Vagina (tissue), 2 donors: ENCODE measurements at regions not wholly inside any gene's neighbourhood (a gene's known extent, or its start where the extent isn't known, plus 50 kb on each side); places are given as distances from the start of the nearest gene placed in this dataset.

Source experiments
- DNase-seq, 2 donors: peaks; one replicate each; pipeline ENCODE4 v3.0.0-alpha.2; 2017; ENCODE audit errors: extremely low spot score in 2 of 2
- H3K27ac ChIP-seq: fragments of 200-600 bp; sonication (generic); one replicate; pipeline ENCODE4 v1.5.1; 2019
- H3K27me3 ChIP-seq: fragments of 200-600 bp; sonication (generic); one replicate; pipeline ENCODE4 v1.5.1; 2019
- H3K36me3 ChIP-seq, 2 donors: fragments of 200-600 bp; sonication (generic); one replicate each; pipeline ENCODE4 v1.5.1; 2017 to 2019
- H3K4me1 ChIP-seq: fragments of 200-600 bp; sonication (generic); one replicate; pipeline ENCODE4 v1.5.1; 2019
- H3K4me3 ChIP-seq, 2 donors: fragments of 200-600 bp; sonication (generic); 1 replicate in 1 of 2; 2 replicates in 1 of 2; pipeline ENCODE4 v1.5.1; 2016 to 2019
- H3K9me3 ChIP-seq: fragments of 200-600 bp; sonication (generic); one replicate; pipeline ENCODE4 v1.5.1; 2019
- CTCF ChIP-seq, 3 experiments: fragments of 450-650 bp in 2 of 3; fragments of 200-600 bp in 1 of 3; sonication (generic) in 1 of 3; IDR thresholded peaks; one replicate each; pipeline ENCODE4 v1.5.1; 2017 to 2019; ENCODE audit warnings: antibody characterized with exemption in 3 of 3, mild to moderate bottlenecking in 2 of 3, moderate library complexity in 2 of 3
- POLR2A ChIP-seq, 2 donors: fragments of 450-650 bp; IDR thresholded peaks; one replicate each; pipeline ENCODE4 v1.6.1; 2017; ENCODE audit warnings: antibody characterized with exemption in 2 of 2, mild to moderate bottlenecking in 2 of 2, moderate library complexity in 2 of 2
- POLR2AphosphoS5 ChIP-seq, 2 donors: sonication (generic); formaldehyde crosslinking; IDR thresholded peaks; one replicate each; pipeline ENCODE4 v1.9.0; 2017; ENCODE audit warnings: antibody characterized with exemption in 2 of 2, mild to moderate bottlenecking in 2 of 2, low read depth in 1 of 2; ENCODE audit not compliant: insufficient read depth in 1 of 2
- intact Hi-C: fragments of 100-400 bp; cut with DNase I; formaldehyde crosslinking; loops from one replicate; pipeline ENCODE4 v1.15.1; 2023

DNA sequence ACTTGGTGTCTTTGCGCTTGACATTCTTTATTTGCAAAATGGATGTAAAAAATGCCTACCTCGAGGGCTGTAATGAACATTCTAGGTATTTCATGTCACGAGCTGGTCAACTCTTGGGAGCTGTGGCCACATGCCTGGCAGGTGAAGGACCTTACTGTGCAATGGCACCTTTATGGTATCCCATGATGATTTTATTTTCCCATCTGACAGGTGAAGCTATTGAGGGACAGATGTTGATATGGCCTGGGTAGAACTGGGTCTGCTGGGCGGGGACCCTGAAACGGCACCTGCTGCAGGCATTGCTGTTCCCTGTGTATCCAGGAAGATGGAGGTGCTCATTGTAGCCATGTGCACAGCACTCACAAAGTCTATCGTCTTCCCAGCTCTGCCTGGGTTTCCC, 332.2 kb downstream of the TEX29 start:
- intact Hi-C loops, result no loop called here
- DNase-seq, result no peak
- TF ChIP-seq POLR2A (IDR thresholded peaks at IDR 0.05) (no peak), POLR2AphosphoS5 (IDR thresholded peaks at IDR 0.05; ENCODE audit: insufficient read depth in 1 of 2, low read depth in 1 of 2) (no peak), CTCF (IDR thresholded peaks at IDR 0.05) (no peak)
- Histone ChIP-seq H3K36me3 (no peaks in the 10 kb centered on the region), H3K4me3 (no peak overlapping the region), H3K9me3 (no peaks in the 10 kb centered on the region), H3K4me1 (no peaks in the 10 kb centered on the region), H3K27ac (no peak overlapping the region), H3K27me3 (no peaks in the 10 kb centered on the region)

GRCh38 chr13:111654531-111654930, 334.1 kb downstream of the TEX29 start:
- Histone ChIP-seq H3K9me3 (no peaks in the 10 kb centered on the region), H3K27me3 (no peaks in the 10 kb centered on the region), H3K4me1 (no peaks in the 10 kb centered on the region), H3K4me3 (no peak overlapping the region), H3K36me3 (no peaks in the 10 kb centered on the region), H3K27ac (no peak overlapping the region)
- intact Hi-C loops, result no loop called here
- DNase-seq, result peak in 1 of 2 donors; percentile 49
- TF ChIP-seq POLR2AphosphoS5 (IDR thresholded peaks at IDR 0.05; ENCODE audit: insufficient read depth in 1 of 2, low read depth in 1 of 2) (no peak), CTCF (IDR thresholded peaks at IDR 0.05) (no peak), POLR2A (IDR thresholded peaks at IDR 0.05) (no peak)

- no peaks in the 10 kb centered on the region for H3K36me3 ChIP-seq
- peak in 1 of 2 donors; percentile 67 for DNase-seq
- H3K9me3 ChIP-seq, result no peaks in the 10 kb centered on the region
- H3K4me3 ChIP-seq, result no peak overlapping the region
- TF ChIP-seq POLR2AphosphoS5 (IDR thresholded peaks at IDR 0.05; ENCODE audit: insufficient read depth in 1 of 2, low read depth in 1 of 2) (no peak), POLR2A (IDR thresholded peaks at IDR 0.05) (no peak), CTCF (IDR thresholded peaks at IDR 0.05) (no peak)
- intact Hi-C loops, result no loop called here
- no peak overlapping the region for H3K27ac ChIP-seq
- H3K4me1 ChIP-seq, result no peaks in the 10 kb centered on the region
- H3K27me3 ChIP-seq, result no peaks in the 10 kb centered on the region
Observed at GRCh38 chr13:111656439-111656838, 336.0 kb downstream of the TEX29 start.

- no peaks in the 10 kb centered on the region for H3K36me3 ChIP-seq
- TF ChIP-seq POLR2AphosphoS5 (IDR thresholded peaks at IDR 0.05; ENCODE audit: insufficient read depth in 1 of 2, low read depth in 1 of 2), result no peak
- TF ChIP-seq CTCF (IDR thresholded peaks at IDR 0.05), result no peak
- TF ChIP-seq POLR2A (IDR thresholded peaks at IDR 0.05), result no peak
- H3K4me1 ChIP-seq, result no peaks in the 10 kb centered on the region
- H3K27me3 ChIP-seq, result no peaks in the 10 kb centered on the region
- no peaks in the 10 kb centered on the region for H3K9me3 ChIP-seq
- H3K4me3 ChIP-seq, result no peak overlapping the region
- peak in 1 of 2 donors; percentile 64 for DNase-seq
- no peak overlapping the region for H3K27ac ChIP-seq
- intact Hi-C loops, result no loop called here
Observed at GRCh38 chr13:111657013-111657412, 336.6 kb downstream of the TEX29 start.

GRCh38 chr13:111658145-111659100, 338.0 kb downstream of the TEX29 start:
- Histone ChIP-seq H3K9me3 (no peaks in the 10 kb centered on the region), H3K27me3 (no peaks in the 10 kb centered on the region), H3K36me3 (no peaks in the 10 kb centered on the region), H3K4me3 (no peak overlapping the region), H3K4me1 (no peaks in the 10 kb centered on the region), H3K27ac (no peak overlapping the region)
- TF ChIP-seq POLR2AphosphoS5 (IDR thresholded peaks at IDR 0.05; ENCODE audit: insufficient read depth in 1 of 2, low read depth in 1 of 2), result no peak
- no peak for TF ChIP-seq POLR2A (IDR thresholded peaks at IDR 0.05)
- no peak for TF ChIP-seq CTCF (IDR thresholded peaks at IDR 0.05)
- intact Hi-C loops, result no loop called here
- DNase-seq, result peak in 1 of 2 donors; percentile 49
